CD4-positive, alpha-beta T cell (primary cell): ENCODE measurements at regions not wholly inside any gene's neighbourhood (a gene's known extent, or its start where the extent isn't known, plus 50 kb on each side); places are given as distances from the start of the nearest gene placed in this dataset.

Experiments
- ATAC-seq: fragments of 200-7000 bp; cut with Tn5 transposase; one replicate; pipeline ENCODE4 v1.10.0; 2022; ENCODE audit warnings: mild to moderate bottlenecking; ENCODE audit not compliant: poor library complexity
- CTCF ChIA-PET: fragments of 350-600 bp; sonication (Branson Sonifier 250); formaldehyde crosslinking; loops from one replicate; lab custom pipeline; 2021; ENCODE audit warnings: antibody characterized with exemption, inconsistent platforms; lab: Charles Lee
- POLR2A ChIA-PET: fragments of 350-600 bp; sonication (Branson Sonifier 250); formaldehyde crosslinking; loops from one replicate; lab custom pipeline; 2021; ENCODE audit warnings: antibody characterized with exemption, inconsistent platforms; lab: Charles Lee
- DNase-seq, 14 experiments: peaks; one replicate each; pipeline ENCODE4 v3.0.0-alpha.2; 2013 to 2020; ENCODE audit warnings: mixed read lengths in 2 of 14
- H3K27ac ChIP-seq, 2 donors: one replicate each; pipeline versions ENCODE4 v1.5.1 to v1.7.0; 2013; ENCODE audit warnings: low read length in 2 of 2, low read depth in 1 of 2, mild to moderate bottlenecking in 1 of 2
- H3K27me3 ChIP-seq, 2 experiments: 1 replicate in 1 of 2; 2 replicates in 1 of 2; pipeline versions ENCODE4 v1.6.1 to v1.7.0; 2013; ENCODE audit warnings: low read length in 2 of 2, control low read depth in 1 of 2, mild to moderate bottlenecking in 1 of 2, moderate library complexity in 1 of 2; ENCODE audit not compliant: insufficient read depth in 2 of 2, control insufficient read depth in 1 of 2
- H3K36me3 ChIP-seq: one replicate; pipeline ENCODE4 v1.6.1; 2013; ENCODE audit warnings: low read length, control low read depth; ENCODE audit not compliant: insufficient read depth
- H3K4me1 ChIP-seq: one replicate; pipeline ENCODE4 v1.6.1; 2013; ENCODE audit warnings: low read length, control low read depth; ENCODE audit not compliant: insufficient read depth
- H3K4me3 ChIP-seq: one replicate; pipeline ENCODE4 v1.5.1; 2013; ENCODE audit warnings: mild to moderate bottlenecking, low read length, moderate library complexity
- H3K9me3 ChIP-seq, 2 experiments: 1 replicate in 1 of 2; 2 replicates in 1 of 2; pipeline versions ENCODE4 v1.6.1 to v1.7.0; 2013; ENCODE audit warnings: low read length in 2 of 2, mild to moderate bottlenecking in 2 of 2, control low read depth in 1 of 2, moderate library complexity in 1 of 2; ENCODE audit not compliant: control insufficient read depth in 1 of 2, insufficient read depth in 1 of 2
- H3K27ac Mint-ChIP-seq: one replicate; pipeline ENCODE4 v1.8.0; 2020; ENCODE audit warnings: mixed read lengths
- H3K27me3 Mint-ChIP-seq: one replicate; pipeline ENCODE4 v1.8.0; 2021; ENCODE audit warnings: mixed read lengths
- H3K36me3 Mint-ChIP-seq: one replicate; pipeline ENCODE4 v1.8.0; 2021; ENCODE audit warnings: low read depth, mixed read lengths
- H3K4me1 Mint-ChIP-seq: one replicate; pipeline ENCODE4 v1.8.0; 2021; ENCODE audit warnings: low read depth, mixed read lengths
- H3K4me3 Mint-ChIP-seq: one replicate; pipeline ENCODE4 v1.8.0; 2020; ENCODE audit warnings: mild to moderate bottlenecking, mixed read lengths
- H3K9me3 Mint-ChIP-seq: one replicate; pipeline ENCODE4 v1.8.0; 2020; ENCODE audit warnings: mixed read lengths
- intact Hi-C, 2 experiments: fragments of 100-400 bp; cut with DNase I in 1 of 2; cut with micrococcal nuclease in 1 of 2; formaldehyde crosslinking; loops; one replicate each; pipeline versions ENCODE4 v1.15.1 to v1.9.0; 2023 to 2025; cut with DNase I, micrococcal nuclease
- TF ChIP-seq, protein P1 (sequence below): fragments of 200-600 bp; IDR thresholded peaks from one replicate; pipeline ENCODE4 v1.8.0; 2022; ENCODE audit warnings: antibody characterized with exemption, mild to moderate bottlenecking

DNA sequence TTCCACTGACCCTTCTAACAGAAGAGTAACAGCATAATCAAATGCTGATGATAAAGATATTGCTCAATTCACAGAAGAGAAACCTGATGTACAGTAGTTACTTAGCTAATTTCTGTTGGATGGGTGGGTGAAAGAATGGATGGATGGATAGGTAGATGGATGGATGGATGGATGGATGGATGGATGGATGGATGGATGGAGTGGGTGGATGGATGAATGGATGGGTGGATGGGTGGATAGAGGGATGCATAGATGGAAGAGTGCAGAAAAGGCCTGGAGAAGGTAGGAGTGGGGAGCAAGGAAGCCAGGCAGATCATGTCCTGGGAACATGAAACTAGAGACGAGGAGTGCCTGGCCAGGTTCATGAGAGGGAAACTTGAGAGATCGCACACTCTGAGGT, 520.9 kb downstream of the BCL11B start:
- no peaks in the 10 kb centered on the region for H3K36me3 Mint-ChIP-seq
- no peak for ATAC-seq
- Histone ChIP-seq H3K4me3 (no peak overlapping the region), H3K4me1 (no peaks in the 10 kb centered on the region), H3K9me3 (no peaks in the 10 kb centered on the region), H3K27ac (no peak overlapping the region), H3K36me3 (no peaks in the 10 kb centered on the region), H3K27me3 (no peaks in the 10 kb centered on the region)
- peaks cover 2% of the 10 kb centered on the region for H3K4me1 Mint-ChIP-seq
- TF ChIP-seq, protein P1, sequence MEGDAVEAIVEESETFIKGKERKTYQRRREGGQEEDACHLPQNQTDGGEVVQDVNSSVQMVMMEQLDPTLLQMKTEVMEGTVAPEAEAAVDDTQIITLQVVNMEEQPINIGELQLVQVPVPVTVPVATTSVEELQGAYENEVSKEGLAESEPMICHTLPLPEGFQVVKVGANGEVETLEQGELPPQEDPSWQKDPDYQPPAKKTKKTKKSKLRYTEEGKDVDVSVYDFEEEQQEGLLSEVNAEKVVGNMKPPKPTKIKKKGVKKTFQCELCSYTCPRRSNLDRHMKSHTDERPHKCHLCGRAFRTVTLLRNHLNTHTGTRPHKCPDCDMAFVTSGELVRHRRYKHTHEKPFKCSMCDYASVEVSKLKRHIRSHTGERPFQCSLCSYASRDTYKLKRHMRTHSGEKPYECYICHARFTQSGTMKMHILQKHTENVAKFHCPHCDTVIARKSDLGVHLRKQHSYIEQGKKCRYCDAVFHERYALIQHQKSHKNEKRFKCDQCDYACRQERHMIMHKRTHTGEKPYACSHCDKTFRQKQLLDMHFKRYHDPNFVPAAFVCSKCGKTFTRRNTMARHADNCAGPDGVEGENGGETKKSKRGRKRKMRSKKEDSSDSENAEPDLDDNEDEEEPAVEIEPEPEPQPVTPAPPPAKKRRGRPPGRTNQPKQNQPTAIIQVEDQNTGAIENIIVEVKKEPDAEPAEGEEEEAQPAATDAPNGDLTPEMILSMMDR, result no peak
- DNase-seq, result no peak
- H3K9me3 Mint-ChIP-seq, result peaks cover 5% of the 10 kb centered on the region
- no peak overlapping the region for H3K27ac Mint-ChIP-seq
- H3K4me3 Mint-ChIP-seq, result no peak overlapping the region
- POLR2A ChIA-PET, result no interaction called here
- no peaks in the 10 kb centered on the region for H3K27me3 Mint-ChIP-seq
- intact Hi-C loops, result no loop called here
- CTCF ChIA-PET, result no interaction called here

DNA sequence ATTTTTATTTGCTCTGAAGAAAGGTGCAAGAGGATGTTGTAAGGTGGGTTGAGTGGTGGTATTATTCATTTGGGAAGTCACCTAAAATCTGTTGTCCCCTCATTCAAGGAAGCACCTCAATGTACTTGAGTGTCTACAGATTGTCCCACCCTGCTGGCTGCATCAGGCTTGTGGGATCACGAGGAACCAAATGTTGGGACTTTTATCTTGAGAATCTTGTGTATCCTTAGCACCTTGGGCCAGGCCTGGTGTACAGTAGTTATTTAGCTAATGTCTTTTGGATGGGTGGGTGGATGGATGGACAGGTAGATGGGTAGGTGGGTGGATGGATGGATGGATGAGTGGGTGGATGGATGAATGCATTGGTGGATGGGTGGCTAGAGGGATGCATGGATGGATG, 519.3 kb downstream of the BCL11B start:
- H3K9me3 Mint-ChIP-seq, result peaks cover 5% of the 10 kb centered on the region
- Histone ChIP-seq H3K4me3 (no peak overlapping the region), H3K9me3 (no peaks in the 10 kb centered on the region), H3K27me3 (no peaks in the 10 kb centered on the region), H3K27ac (no peak overlapping the region), H3K4me1 (no peaks in the 10 kb centered on the region), H3K36me3 (no peaks in the 10 kb centered on the region)
- ChIA-PET POLR2A (no interaction called here), CTCF (no interaction called here)
- H3K27ac Mint-ChIP-seq, result no peak overlapping the region
- H3K4me3 Mint-ChIP-seq, result no peak overlapping the region
- no peaks in the 10 kb centered on the region for H3K36me3 Mint-ChIP-seq
- DNase-seq, result no peak
- ATAC-seq, result no peak
- intact Hi-C loops, result no loop called here
- TF ChIP-seq, protein P1, result no peak
- H3K27me3 Mint-ChIP-seq, result no peaks in the 10 kb centered on the region
- no peaks in the 10 kb centered on the region for H3K4me1 Mint-ChIP-seq

DNA sequence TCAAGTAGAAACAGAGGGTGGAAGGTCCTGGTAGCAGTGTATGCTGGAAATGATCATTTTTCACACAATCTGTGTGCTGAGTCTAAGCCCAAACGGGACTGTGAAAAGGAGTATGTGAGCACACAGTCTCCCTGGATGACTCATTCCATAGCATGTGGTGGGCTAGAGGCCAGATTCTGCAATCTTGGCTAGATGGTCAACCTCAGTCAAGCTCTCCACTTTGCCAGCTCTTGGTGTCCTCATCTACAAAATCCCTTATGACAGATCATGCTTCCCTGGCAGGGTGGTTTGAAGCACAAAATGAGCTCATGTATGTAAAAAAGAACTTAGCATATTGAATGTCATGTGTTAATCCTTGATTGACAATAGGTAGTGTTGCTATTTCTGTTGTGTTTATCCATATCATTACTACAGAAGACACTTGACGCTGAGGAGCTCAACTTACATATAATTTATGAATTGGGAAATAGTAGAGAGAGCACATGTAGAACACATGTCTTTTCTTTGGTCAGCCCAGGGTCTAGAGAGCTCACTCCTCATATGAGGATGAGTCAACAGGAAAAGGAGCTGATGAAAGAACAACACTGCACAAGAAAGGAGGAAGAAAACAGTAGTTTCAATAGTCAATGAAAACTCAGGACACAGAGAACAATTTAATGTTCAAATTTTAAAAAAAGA, 517.5 kb downstream of the BCL11B start:
- POLR2A ChIA-PET, result no interaction called here

More for the DNA sequence above, 517.5 kb downstream of the BCL11B start:
- intact Hi-C loops, result no loop called here
- Mint-ChIP-seq H3K4me3 (no peak overlapping the region), H3K36me3 (no peaks in the 10 kb centered on the region), H3K27me3 (peaks cover under 1% of the 10 kb centered on the region), H3K27ac (no peak overlapping the region), H3K9me3 (peaks cover 5% of the 10 kb centered on the region), H3K4me1 (no peaks in the 10 kb centered on the region)
- TF ChIP-seq, protein P1, result no peak
- H3K4me3 ChIP-seq, result no peak overlapping the region
- no peak for ATAC-seq
- no peak for DNase-seq
- no peaks in the 10 kb centered on the region for H3K9me3 ChIP-seq
- CTCF ChIA-PET, result no interaction called here
- H3K27ac ChIP-seq, result no peak overlapping the region
- H3K27me3 ChIP-seq, result no peaks in the 10 kb centered on the region
- no peaks in the 10 kb centered on the region for H3K36me3 ChIP-seq
- H3K4me1 ChIP-seq, result no peaks in the 10 kb centered on the region
